Activated T-cell treated with anti-CD3 and anti-CD28 coated beads, Interleukin-2, amount 50 U/mL, for 24 hours (primary cell): ENCODE measurements at regions not wholly inside any gene's neighbourhood (a gene's known extent, or its start where the extent isn't known, plus 50 kb on each side); places are given as distances from the start of the nearest gene placed in this dataset.

Experiments used
- DNase-seq: peaks from one replicate; pipeline ENCODE4 v3.0.0-alpha.2; 2020
- H3K27ac Mint-ChIP-seq: 2 replicates; pipeline ENCODE4 v1.8.0; 2020; ENCODE audit warnings: mild to moderate bottlenecking, mixed read lengths
- H3K27me3 Mint-ChIP-seq: 2 replicates; pipeline ENCODE4 v1.8.0; 2020; ENCODE audit warnings: mixed read lengths
- H3K36me3 Mint-ChIP-seq: 2 replicates; pipeline ENCODE4 v1.8.0; 2020; ENCODE audit warnings: low read depth, mixed read lengths
- H3K4me1 Mint-ChIP-seq: 2 replicates; pipeline ENCODE4 v1.8.0; 2020; ENCODE audit warnings: low read depth, mixed read lengths
- H3K4me3 Mint-ChIP-seq: 2 replicates; pipeline ENCODE4 v1.8.0; 2020; ENCODE audit warnings: mild to moderate bottlenecking, moderate library complexity, mixed read lengths
- H3K9me3 Mint-ChIP-seq: 2 replicates; pipeline ENCODE4 v1.8.0; 2020; ENCODE audit warnings: mixed read lengths

- H3K36me3 Mint-ChIP-seq: no peaks in the 10 kb centered on the region
- H3K27me3 Mint-ChIP-seq: peaks cover 5% of the 10 kb centered on the region
- no peaks in the 10 kb centered on the region for H3K9me3 Mint-ChIP-seq
- H3K4me1 Mint-ChIP-seq: no peaks in the 10 kb centered on the region
- DNase-seq: no peak
- no peak overlapping the region for H3K27ac Mint-ChIP-seq
- H3K4me3 Mint-ChIP-seq: no peak overlapping the region
Measured at GRCh38 chr6:125491860-125492618, 190.3 kb upstream of the HDDC2 start.

DNA sequence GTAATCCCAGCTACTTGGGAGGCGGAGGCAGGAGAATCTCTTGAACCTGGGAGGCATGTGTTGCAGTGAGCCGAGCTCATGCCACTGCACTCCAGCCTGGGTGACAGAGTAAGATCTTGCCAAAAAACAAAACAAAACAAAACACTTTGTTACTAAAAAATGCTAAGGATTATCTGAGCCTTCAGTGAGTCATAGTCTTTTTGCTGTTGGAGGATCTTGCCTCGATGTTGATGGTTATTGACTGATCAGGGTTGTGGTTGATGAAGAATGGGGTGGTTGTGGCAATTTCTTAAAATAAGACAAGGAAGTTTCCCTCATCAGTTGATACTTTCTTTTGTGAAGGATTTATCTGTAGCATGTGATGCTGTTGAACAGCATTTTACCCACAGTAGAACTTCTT lies 196.8 kb upstream of the HDDC2 start:
- H3K9me3 Mint-ChIP-seq: no peaks in the 10 kb centered on the region
- H3K36me3 Mint-ChIP-seq: no peaks in the 10 kb centered on the region
- DNase-seq: no peak
- H3K4me1 Mint-ChIP-seq: no peaks in the 10 kb centered on the region
- H3K27ac Mint-ChIP-seq: no peak overlapping the region
- H3K27me3 Mint-ChIP-seq: peaks cover 5% of the 10 kb centered on the region
- no peak overlapping the region for H3K4me3 Mint-ChIP-seq

DNA sequence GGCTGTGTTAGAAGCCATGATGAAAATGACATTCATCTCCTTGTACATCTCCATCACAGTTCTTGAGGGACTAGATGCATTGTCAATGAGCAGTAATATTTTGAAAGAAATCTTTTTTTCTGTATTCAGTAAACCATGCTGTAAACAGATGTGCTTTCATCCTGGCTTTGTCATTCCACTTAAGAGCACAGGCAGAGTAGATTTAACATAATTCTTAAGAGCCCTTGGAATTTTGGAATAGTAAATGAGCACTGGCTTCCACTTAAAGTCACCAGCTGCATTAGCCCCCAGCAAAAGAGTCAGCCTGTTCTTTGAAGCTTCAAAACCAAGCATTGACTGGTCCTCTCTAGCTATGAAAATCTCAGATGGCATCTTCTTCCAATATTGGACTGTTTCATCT lies 197.8 kb upstream of the HDDC2 start:
- no peak overlapping the region for H3K4me3 Mint-ChIP-seq
- no peak for DNase-seq
- H3K27ac Mint-ChIP-seq: no peak overlapping the region
- no peaks in the 10 kb centered on the region for H3K9me3 Mint-ChIP-seq
- H3K36me3 Mint-ChIP-seq: no peaks in the 10 kb centered on the region
- no peaks in the 10 kb centered on the region for H3K4me1 Mint-ChIP-seq
- H3K27me3 Mint-ChIP-seq: peaks cover 10% of the 10 kb centered on the region

- no peaks in the 10 kb centered on the region for H3K4me1 Mint-ChIP-seq
- H3K4me3 Mint-ChIP-seq: no peak overlapping the region
- H3K27me3 Mint-ChIP-seq: peaks cover 16% of the 10 kb centered on the region
- no peak overlapping the region for H3K27ac Mint-ChIP-seq
- no peaks in the 10 kb centered on the region for H3K36me3 Mint-ChIP-seq
- DNase-seq: no peak
- no peaks in the 10 kb centered on the region for H3K9me3 Mint-ChIP-seq
Measured at GRCh38 chr6:125503181-125503580, 201.4 kb upstream of the HDDC2 start.

DNA sequence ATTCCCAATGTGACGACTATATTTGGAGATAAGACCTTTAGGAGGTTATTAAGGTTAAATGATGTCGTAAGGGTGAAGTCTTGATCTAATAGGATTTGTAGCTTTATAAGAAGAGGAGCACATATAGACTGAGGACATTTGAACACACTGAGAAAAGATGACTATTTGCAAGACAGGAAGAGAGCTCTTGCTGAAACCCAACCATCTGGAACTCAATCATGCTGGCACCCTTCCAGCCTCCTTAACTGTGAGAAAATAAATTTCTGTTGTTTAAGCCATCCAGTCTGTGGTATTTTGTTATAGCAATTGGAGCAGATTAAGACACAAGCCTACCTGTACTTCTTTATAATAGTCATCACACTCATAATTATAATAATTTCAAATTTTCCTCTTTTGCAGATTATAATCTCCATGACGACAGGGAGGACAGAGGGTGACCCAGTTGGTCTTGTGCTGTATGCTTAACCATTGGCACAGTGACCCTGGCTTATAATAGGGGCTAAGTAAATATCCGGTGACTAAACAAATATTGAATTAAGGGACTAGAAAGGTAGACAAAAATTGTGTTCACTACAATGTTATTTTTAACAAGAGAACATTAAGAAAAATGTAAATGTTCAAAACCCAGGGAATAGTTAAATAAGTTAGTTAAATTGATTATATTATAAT lies 206.4 kb upstream of the HDDC2 start:
- Mint-ChIP-seq H3K27ac (no peak overlapping the region), H3K27me3 (peaks cover 12% of the 10 kb centered on the region), H3K36me3 (no peaks in the 10 kb centered on the region), H3K4me3 (no peak overlapping the region), H3K4me1 (no peaks in the 10 kb centered on the region), H3K9me3 (no peaks in the 10 kb centered on the region)
- no peak for DNase-seq

GRCh38 chr6:125508793-125509192 lies 207.0 kb upstream of the HDDC2 start:
- Mint-ChIP-seq H3K36me3 (no peaks in the 10 kb centered on the region), H3K27ac (no peak overlapping the region), H3K4me1 (no peaks in the 10 kb centered on the region), H3K27me3 (peaks cover 11% of the 10 kb centered on the region), H3K4me3 (no peak overlapping the region), H3K9me3 (no peaks in the 10 kb centered on the region)
- DNase-seq: no peak

GRCh38 chr6:125509477-125509876 lies 207.7 kb upstream of the HDDC2 start:
- no peaks in the 10 kb centered on the region for H3K9me3 Mint-ChIP-seq

GRCh38 chr6:125510405-125510804 lies 208.6 kb upstream of the HDDC2 start:
- no peaks in the 10 kb centered on the region for H3K4me1 Mint-ChIP-seq
- H3K36me3 Mint-ChIP-seq: no peaks in the 10 kb centered on the region
- no peak for DNase-seq
- no peak overlapping the region for H3K4me3 Mint-ChIP-seq
- no peaks in the 10 kb centered on the region for H3K9me3 Mint-ChIP-seq
- peaks cover 7% of the 10 kb centered on the region for H3K27me3 Mint-ChIP-seq
- H3K27ac Mint-ChIP-seq: no peak overlapping the region

More at GRCh38 chr6:125509477-125509876, 207.7 kb upstream of the HDDC2 start:
- no peak overlapping the region for H3K27ac Mint-ChIP-seq
- H3K36me3 Mint-ChIP-seq: no peaks in the 10 kb centered on the region
- no peaks in the 10 kb centered on the region for H3K4me1 Mint-ChIP-seq
- DNase-seq: no peak
- peaks cover 7% of the 10 kb centered on the region for H3K27me3 Mint-ChIP-seq
- H3K4me3 Mint-ChIP-seq: no peak overlapping the region

- Mint-ChIP-seq H3K4me3 (no peak overlapping the region), H3K27ac (no peak overlapping the region), H3K9me3 (peaks cover 2% of the 10 kb centered on the region), H3K27me3 (peaks cover 9% of the 10 kb centered on the region), H3K36me3 (no peaks in the 10 kb centered on the region), H3K4me1 (no peaks in the 10 kb centered on the region)
- no peak for DNase-seq
Measured at GRCh38 chr6:125511809-125512396, 210.1 kb upstream of the HDDC2 start.

GRCh38 chr6:125512621-125513020 lies 210.9 kb upstream of the HDDC2 start:
- H3K27me3 Mint-ChIP-seq: peaks cover 7% of the 10 kb centered on the region
- no peak overlapping the region for H3K27ac Mint-ChIP-seq
- no peaks in the 10 kb centered on the region for H3K36me3 Mint-ChIP-seq
- no peaks in the 10 kb centered on the region for H3K4me1 Mint-ChIP-seq
- no peak overlapping the region for H3K4me3 Mint-ChIP-seq
- DNase-seq: no peak
- H3K9me3 Mint-ChIP-seq: peaks cover 2% of the 10 kb centered on the region

DNA sequence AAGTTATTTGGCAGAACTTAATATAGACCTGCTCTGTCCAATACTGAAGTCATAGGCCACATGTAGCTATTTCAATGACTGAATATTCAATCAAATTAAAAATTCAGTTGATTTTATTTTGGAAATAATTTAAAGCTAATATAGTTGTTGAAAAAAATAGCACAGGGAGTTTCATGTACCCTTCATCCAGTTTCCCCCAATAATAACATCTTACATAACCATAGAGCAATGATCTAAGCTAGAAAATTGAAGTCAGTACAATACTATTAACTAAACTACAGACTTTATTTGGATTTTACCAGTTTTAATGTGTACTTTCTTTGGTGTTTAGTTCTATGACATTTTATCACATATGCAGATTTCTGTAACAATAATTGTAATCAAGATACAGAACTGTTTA lies 212.2 kb upstream of the HDDC2 start:
- peaks cover 2% of the 10 kb centered on the region for H3K9me3 Mint-ChIP-seq
- DNase-seq: no peak
- no peaks in the 10 kb centered on the region for H3K36me3 Mint-ChIP-seq
- no peak overlapping the region for H3K4me3 Mint-ChIP-seq
- peaks cover 6% of the 10 kb centered on the region for H3K27me3 Mint-ChIP-seq
- H3K4me1 Mint-ChIP-seq: no peaks in the 10 kb centered on the region
- H3K27ac Mint-ChIP-seq: no peak overlapping the region

- H3K9me3 Mint-ChIP-seq: peaks cover 2% of the 10 kb centered on the region
- peaks cover 6% of the 10 kb centered on the region for H3K27me3 Mint-ChIP-seq
- DNase-seq: no peak
- H3K4me1 Mint-ChIP-seq: no peaks in the 10 kb centered on the region
- H3K4me3 Mint-ChIP-seq: no peak overlapping the region
- H3K27ac Mint-ChIP-seq: no peak overlapping the region
- no peaks in the 10 kb centered on the region for H3K36me3 Mint-ChIP-seq
Measured at GRCh38 chr6:125516644-125517043, 214.9 kb upstream of the HDDC2 start.

GRCh38 chr6:125519367-125519766 lies 217.6 kb upstream of the HDDC2 start:
- Mint-ChIP-seq H3K27ac (no peak overlapping the region), H3K27me3 (peaks cover 12% of the 10 kb centered on the region), H3K36me3 (no peaks in the 10 kb centered on the region), H3K4me1 (no peaks in the 10 kb centered on the region), H3K9me3 (peaks cover 2% of the 10 kb centered on the region), H3K4me3 (no peak overlapping the region)
- DNase-seq: no peak

DNA sequence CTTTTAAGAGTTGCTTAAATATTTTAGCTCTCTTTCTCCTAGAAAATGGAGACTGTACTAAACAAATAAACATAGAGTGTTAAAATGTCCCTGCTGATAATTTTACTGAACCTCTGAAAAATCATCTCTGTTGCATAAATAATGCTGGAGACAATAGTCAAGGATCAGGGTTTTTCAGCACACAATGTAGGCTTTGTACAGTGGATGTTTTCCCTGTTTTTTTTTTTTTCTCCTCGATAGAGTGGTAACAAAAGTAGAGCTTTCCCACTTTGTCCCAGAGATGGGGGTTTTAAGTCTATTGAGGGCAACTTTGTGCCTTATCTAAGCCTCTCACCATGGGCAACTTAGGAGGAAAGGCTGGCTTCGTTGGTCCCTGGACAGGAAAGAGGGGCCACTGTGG lies 222.6 kb upstream of the HDDC2 start:
- H3K4me3 Mint-ChIP-seq: no peak overlapping the region
- H3K27me3 Mint-ChIP-seq: peaks cover 28% of the 10 kb centered on the region
- H3K36me3 Mint-ChIP-seq: no peaks in the 10 kb centered on the region
- no peak overlapping the region for H3K27ac Mint-ChIP-seq
- no peak for DNase-seq
- no peaks in the 10 kb centered on the region for H3K9me3 Mint-ChIP-seq
- no peaks in the 10 kb centered on the region for H3K4me1 Mint-ChIP-seq
